Astrocyte (in vitro differentiated cells and primary cell): ENCODE measurements at regions not wholly inside any gene's neighbourhood (a gene's known extent, or its start where the extent isn't known, plus 50 kb on each side); places are given as distances from the start of the nearest gene placed in this dataset.

Experiments used
- EZH2 ChIP-seq: IDR thresholded peaks from 2 replicates; pipeline ENCODE4 v1.6.1; 2012; ENCODE audit warnings: mild to moderate bottlenecking, low read length, inconsistent platforms; ENCODE audit not compliant: insufficient read depth
- TF ChIP-seq, protein P1 (sequence below): IDR thresholded peaks from 2 replicates; pipeline ENCODE4 v1.5.1; 2011; ENCODE audit warnings: low read depth, mild to moderate bottlenecking, inconsistent platforms, low read length, moderate library complexity; ENCODE audit not compliant: insufficient read depth

DNA sequence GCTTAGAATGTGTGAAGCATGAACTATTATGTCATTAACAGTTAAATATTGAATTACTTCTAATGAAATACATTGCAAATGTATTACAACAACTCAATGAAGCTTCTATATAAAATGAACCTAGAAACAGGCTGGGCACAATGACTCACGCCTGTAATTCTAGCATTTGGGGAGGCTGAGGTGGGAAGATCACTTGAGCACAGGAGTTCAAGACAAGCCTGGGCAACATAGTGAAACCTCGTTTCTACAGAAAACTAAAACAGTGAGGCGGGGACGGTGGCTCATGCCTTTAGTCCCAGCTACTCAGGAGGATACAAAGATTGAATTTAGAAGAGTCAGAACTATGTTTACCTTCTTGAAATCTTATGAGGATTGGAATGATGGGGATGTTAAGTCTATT, 505.1 kb downstream of the SLITRK5 start:
- TF ChIP-seq, protein P1, sequence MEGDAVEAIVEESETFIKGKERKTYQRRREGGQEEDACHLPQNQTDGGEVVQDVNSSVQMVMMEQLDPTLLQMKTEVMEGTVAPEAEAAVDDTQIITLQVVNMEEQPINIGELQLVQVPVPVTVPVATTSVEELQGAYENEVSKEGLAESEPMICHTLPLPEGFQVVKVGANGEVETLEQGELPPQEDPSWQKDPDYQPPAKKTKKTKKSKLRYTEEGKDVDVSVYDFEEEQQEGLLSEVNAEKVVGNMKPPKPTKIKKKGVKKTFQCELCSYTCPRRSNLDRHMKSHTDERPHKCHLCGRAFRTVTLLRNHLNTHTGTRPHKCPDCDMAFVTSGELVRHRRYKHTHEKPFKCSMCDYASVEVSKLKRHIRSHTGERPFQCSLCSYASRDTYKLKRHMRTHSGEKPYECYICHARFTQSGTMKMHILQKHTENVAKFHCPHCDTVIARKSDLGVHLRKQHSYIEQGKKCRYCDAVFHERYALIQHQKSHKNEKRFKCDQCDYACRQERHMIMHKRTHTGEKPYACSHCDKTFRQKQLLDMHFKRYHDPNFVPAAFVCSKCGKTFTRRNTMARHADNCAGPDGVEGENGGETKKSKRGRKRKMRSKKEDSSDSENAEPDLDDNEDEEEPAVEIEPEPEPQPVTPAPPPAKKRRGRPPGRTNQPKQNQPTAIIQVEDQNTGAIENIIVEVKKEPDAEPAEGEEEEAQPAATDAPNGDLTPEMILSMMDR = no peak
- no peak for TF ChIP-seq EZH2
